Lower leg skin (tissue), 4 donors: ENCODE measurements at regions not wholly inside any gene's neighbourhood (a gene's known extent, or its start where the extent isn't known, plus 50 kb on each side); places are given as distances from the start of the nearest gene placed in this dataset.
"Not testable (repeated sequence)": the region's sequence is repeated elsewhere in the genome, so short reads cannot be mapped to it uniquely, and the experiment has no call there.

Source experiments
- DNase-seq, 2 donors: peaks; one replicate each; pipeline ENCODE4 v3.0.0-alpha.2; 2019; ENCODE audit warnings: low spot score in 2 of 2
- H3K4me3 ChIP-seq: fragments of 200-600 bp; sonication (generic); 2 replicates; pipeline ENCODE4 v1.5.1; 2017; ENCODE audit warnings: mild to moderate bottlenecking, low read depth; ENCODE audit not compliant: poor library complexity, severe bottlenecking
- CTCF ChIP-seq, 3 donors: fragments of 450-650 bp; IDR thresholded peaks; one replicate each; pipeline ENCODE4 v1.5.1; 2016; ENCODE audit warnings: antibody characterized with exemption in 3 of 3, mild to moderate bottlenecking in 3 of 3, moderate library complexity in 2 of 3
- POLR2A ChIP-seq, 2 donors: fragments of 450-650 bp; IDR thresholded peaks; one replicate each; pipeline ENCODE4 v1.6.1; 2016 to 2017; ENCODE audit warnings: antibody characterized with exemption in 2 of 2, mild to moderate bottlenecking in 1 of 2, moderate library complexity in 1 of 2
- WGBS, 2 donors: methylation state at CpG; one replicate each; pipeline ENCODE4 v1.1.5; 2018; 5-methylcytosine and 5-hydroxymethylcytosine counted together
- intact Hi-C: fragments of 100-400 bp; cut with DNase I; formaldehyde crosslinking; loops from one replicate; pipeline ENCODE4 v1.15.0; 2023; ENCODE audit warnings: low total_unique reads

DNA sequence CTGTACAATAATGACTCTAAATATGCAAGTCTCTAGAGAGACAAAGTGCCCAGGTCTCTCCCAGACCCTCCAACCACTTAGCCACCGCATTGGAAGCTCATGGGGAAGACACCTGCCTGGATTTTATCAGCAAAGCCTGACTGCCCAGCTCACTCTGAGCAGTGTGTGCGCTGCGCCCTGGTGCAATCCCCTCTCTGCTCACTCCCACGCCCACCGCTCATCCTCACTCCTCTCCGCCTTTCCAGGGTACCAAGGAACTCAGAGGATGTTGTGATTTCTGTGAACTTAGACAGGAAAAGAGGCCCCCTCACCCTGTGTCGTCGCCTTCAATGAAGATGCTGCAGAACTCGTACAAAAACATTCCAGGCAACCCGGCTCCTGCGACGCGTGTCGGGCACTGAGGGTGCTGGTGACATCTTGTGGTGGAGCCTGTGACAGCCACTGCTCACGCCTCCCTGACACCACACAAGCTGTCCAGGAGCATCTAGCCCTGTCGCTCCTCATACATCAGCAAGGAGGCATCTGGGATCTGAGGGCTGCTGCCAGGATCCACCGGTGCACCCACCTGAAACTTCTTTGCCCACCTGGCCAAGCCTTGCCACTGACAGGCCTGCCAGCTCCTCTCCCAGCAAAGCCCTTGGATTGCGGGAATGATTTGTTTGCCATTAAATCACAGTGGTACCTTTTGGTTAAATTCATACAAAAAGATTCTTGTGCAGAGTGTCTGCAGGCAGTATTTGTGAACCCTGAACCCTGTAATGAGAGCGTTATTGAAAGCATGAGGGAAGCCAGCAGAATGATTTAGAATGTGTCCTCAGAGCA lies 220.4 kb downstream of the ZNF516 start:
- no peak for TF ChIP-seq POLR2A (IDR thresholded peaks at IDR 0.05)
- peak in 1 of 2 donors; percentile 83 for DNase-seq
- H3K4me3 ChIP-seq: no peak overlapping the region
- intact Hi-C loops: no loop called here
- WGBS, 2 donors: 41 to 51% methylated on average over 19 of the region's 19 CpGs

DNA sequence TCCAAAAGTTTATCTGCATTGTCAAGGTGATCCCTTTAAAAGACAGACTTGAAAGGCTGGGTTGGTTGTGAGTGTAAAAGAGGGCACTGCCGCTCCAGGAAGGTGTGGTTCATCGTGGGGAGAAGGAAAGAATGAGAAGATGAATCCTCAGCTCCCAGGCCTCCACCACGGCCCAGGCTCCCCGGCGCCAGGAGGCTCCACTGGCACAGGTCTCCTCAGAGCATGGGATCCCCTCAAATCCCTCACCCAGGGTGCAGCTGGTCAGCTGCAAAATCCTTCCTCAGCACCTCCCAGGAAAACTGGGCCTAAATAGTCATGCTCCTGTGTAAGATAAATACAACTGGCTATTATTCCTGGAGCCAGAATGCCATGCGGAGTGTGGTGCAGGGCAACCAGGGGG lies 221.1 kb downstream of the ZNF516 start:
- DNase-seq: peak in 1 of 2 donors; percentile 68

DNA sequence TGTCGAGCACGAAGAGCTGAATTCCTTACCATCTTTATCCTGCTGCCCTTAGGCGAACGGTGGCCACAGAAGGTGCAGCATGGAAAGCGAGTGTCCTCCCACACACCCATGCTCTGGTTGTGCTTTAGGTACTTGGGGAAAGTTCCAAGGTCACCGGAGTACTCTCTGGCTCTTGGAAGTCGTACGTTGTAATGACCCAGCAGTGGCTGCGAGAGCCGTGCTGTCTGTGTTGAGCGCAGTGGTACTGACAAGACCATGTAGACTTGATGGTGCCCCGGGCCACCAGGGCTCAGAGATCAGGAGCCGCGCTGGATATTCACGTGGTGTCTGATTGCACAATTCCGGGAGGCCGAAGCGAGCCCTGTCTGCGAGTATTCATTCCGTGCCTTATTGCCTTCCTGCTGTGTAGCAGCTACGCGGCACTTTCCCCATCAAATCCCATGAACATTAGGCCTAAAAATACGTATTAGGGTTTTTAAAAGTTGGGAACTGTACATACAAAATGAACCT lies 222.0 kb downstream of the ZNF516 start:
- intact Hi-C loops: no loop called here
- TF ChIP-seq CTCF (IDR thresholded peaks at IDR 0.05): no peak
- WGBS, 2 donors: 94 to 96% methylated on average over 23 of the region's 23 CpGs
- H3K4me3 ChIP-seq: no peak overlapping the region
- DNase-seq: peak in 1 of 2 donors; percentile 70

More for the DNA sequence above, 221.1 kb downstream of the ZNF516 start:
- intact Hi-C loops: no loop called here
- TF ChIP-seq CTCF (IDR thresholded peaks at IDR 0.05): no peak
- no peak for TF ChIP-seq POLR2A (IDR thresholded peaks at IDR 0.05)
- WGBS, 2 donors: 87 to 95% methylated on average over 6 of the region's 6 CpGs
- no peak overlapping the region for H3K4me3 ChIP-seq

GRCh38 chr18:76267423-76267822 lies 227.6 kb downstream of the ZNF516 start:
- H3K4me3 ChIP-seq, intact Hi-C loops: not testable (repeated sequence)
- DNase-seq: peak in 1 of 2 donors; percentile 59
- WGBS, 2 donors: 96 to 97% methylated on average over 6 of the region's 6 CpGs

DNA sequence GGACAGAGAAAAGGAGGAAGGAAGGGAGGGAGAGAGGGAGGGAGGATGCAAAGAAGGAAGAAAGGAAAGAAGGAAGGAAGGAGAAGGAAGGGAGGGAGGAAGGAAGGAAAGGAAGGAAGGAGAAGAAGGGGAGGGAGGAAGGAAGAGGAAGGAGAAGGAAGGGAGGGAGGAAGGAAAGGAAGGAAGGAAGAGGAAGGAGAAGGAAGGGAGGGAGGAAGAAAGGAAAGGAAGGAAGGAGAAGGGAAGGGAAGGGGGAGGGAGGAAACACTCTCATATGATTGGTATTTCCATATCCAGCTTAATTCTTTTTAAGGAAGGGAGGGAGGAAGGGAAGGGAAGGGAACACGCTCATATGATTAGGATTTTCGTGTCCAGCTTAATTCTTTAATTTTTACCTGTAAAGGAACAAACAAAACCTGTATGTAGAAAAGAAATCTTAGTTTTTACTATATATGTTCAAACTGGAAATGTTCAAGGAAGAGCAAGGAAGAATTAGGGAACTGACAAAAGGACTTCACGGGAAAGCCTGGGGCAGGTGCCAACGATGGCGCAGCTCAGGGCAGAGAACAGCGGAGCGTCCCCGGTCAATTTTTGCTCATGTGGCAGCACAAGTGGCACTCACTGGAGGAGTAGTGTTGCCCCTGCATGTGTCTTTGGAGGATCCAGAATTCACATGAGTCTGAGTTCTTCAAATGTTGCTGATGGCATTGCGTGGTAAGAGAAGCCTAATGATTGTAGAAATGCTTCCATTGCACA lies 228.6 kb downstream of the ZNF516 start:
- DNase-seq: peak in 1 of 2 donors; percentile 54
- TF ChIP-seq CTCF (IDR thresholded peaks at IDR 0.05): no peak
- TF ChIP-seq POLR2A (IDR thresholded peaks at IDR 0.05): no peak
- intact Hi-C loops: no loop called here
- WGBS, 2 donors: 91 to 96% methylated on average over 9 of the region's 9 CpGs
- no peak overlapping the region for H3K4me3 ChIP-seq

GRCh38 chr18:76265497-76266235 lies 229.4 kb downstream of the ZNF516 start:
- intact Hi-C loops: no loop called here
- WGBS, 2 donors: 34 to 48% methylated on average over 9 of the region's 9 CpGs
- TF ChIP-seq CTCF (IDR thresholded peaks at IDR 0.05) (no peak), POLR2A (IDR thresholded peaks at IDR 0.05) (no peak)
- DNase-seq: peak; percentile 36 to 86
- no peak overlapping the region for H3K4me3 ChIP-seq
